ENCODE measurements at regions not wholly inside any gene's neighbourhood (a gene's known extent, or its start where the extent isn't known, plus 50 kb on each side); places are given as distances from the start of the nearest gene placed in this dataset.
"Not testable (repeated sequence)": the region's sequence is repeated elsewhere in the genome, so short reads cannot be mapped to it uniquely, and the experiment has no call there.

DNA sequence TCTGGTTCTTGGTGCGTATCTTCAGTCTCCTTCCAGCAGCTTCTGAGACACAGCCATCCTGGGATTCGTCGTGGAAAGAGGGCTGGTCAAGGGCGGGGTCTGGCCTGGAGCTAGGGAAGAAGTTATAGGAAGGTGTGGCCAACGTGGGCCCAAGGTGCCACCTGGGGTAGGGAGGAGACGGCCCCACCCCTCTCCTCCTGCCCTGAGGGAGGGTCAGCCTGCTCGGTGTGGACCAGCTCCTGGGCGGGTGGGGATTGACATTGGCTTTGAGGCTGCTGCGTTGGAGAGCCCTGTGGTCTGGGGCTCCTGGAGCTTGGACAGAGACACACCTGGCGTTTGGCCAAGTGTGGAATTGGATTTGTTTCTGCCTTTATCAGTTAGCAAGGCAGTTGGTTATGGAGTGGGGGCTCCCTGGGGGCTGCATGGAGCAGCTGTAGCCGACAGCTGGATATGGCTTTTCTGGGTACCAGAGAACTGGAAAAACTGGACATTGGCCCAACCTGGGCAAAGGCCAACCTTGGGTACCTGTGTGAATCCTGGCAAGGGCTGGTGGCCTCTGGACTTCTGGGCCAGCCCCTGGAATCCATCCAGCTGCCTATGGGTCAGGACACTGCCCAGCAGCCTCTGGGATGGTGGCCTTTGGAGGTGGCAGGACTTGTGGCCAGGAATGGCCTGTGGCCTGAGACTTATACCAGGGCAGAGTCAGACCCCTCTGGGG is 75.7 kb upstream of the PPP1R26 start:
- H3K9me1 ChIP-seq (ENCODE audit: control insufficient read depth, extremely low read depth, insufficient read depth, low read length) = no peaks in the 10 kb centered on the region
- DNase-seq (ENCODE audit: low read depth, low spot score) = no peak
- H3K79me2 ChIP-seq (ENCODE audit: control insufficient read depth, insufficient read depth, low read length) = no peaks in the 10 kb centered on the region
- H3K27me3 ChIP-seq (ENCODE audit: control insufficient read depth, extremely low read depth, insufficient read depth, low read length) = peaks cover 3% of the 10 kb centered on the region
- no peaks in the 10 kb centered on the region for H4K20me1 ChIP-seq (ENCODE audit: control insufficient read depth, extremely low read depth, insufficient read depth, low read length)
- TF ChIP-seq, protein P1, sequence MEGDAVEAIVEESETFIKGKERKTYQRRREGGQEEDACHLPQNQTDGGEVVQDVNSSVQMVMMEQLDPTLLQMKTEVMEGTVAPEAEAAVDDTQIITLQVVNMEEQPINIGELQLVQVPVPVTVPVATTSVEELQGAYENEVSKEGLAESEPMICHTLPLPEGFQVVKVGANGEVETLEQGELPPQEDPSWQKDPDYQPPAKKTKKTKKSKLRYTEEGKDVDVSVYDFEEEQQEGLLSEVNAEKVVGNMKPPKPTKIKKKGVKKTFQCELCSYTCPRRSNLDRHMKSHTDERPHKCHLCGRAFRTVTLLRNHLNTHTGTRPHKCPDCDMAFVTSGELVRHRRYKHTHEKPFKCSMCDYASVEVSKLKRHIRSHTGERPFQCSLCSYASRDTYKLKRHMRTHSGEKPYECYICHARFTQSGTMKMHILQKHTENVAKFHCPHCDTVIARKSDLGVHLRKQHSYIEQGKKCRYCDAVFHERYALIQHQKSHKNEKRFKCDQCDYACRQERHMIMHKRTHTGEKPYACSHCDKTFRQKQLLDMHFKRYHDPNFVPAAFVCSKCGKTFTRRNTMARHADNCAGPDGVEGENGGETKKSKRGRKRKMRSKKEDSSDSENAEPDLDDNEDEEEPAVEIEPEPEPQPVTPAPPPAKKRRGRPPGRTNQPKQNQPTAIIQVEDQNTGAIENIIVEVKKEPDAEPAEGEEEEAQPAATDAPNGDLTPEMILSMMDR (optimal IDR thresholded peaks at IDR 0.05 in 1 of 3, IDR thresholded peaks at IDR 0.05 in 1 of 3, conservative IDR thresholded peaks at IDR 0.05 in 1 of 3; ENCODE audit: extremely low read depth in 1 of 3, insufficient read depth in 2 of 3, low read length in 3 of 3) = no peak
- TF ChIP-seq EZH2 (IDR thresholded peaks at IDR 0.05; ENCODE audit: low read length) = no peak
- H3K9ac ChIP-seq (ENCODE audit: control insufficient read depth, extremely low read depth, insufficient read depth, low read length) = no peak overlapping the region
- dilution Hi-C loops (cut with MboI; ENCODE audit: extremely low pct_ligation_motif_present, low sequenced_read_pairs) = no loop called here
- H3K4me1 ChIP-seq (ENCODE audit: control insufficient read depth, extremely low read depth, insufficient read depth, low read length) = no peaks in the 10 kb centered on the region
- H3K4me3 ChIP-seq (ENCODE audit: control insufficient read depth in 2 of 3, extremely low read depth in 1 of 3, insufficient read depth in 2 of 3, low read depth in 1 of 3, low read length in 3 of 3) = no peak overlapping the region
- no peak overlapping the region for H3K27ac ChIP-seq (ENCODE audit: control insufficient read depth, insufficient read depth, low read length)
- no peak overlapping the region for H3K4me2 ChIP-seq (ENCODE audit: control insufficient read depth, extremely low read depth, insufficient read depth, low read depth, low read length)
- no peak for FAIRE-seq
- no peaks in the 10 kb centered on the region for H3K36me3 ChIP-seq (ENCODE audit: control insufficient read depth in 2 of 2, extremely low read depth in 1 of 2, insufficient read depth in 2 of 2, low read length in 2 of 2)
- no peaks in the 10 kb centered on the region for H3K9me3 ChIP-seq (ENCODE audit: control insufficient read depth, low read depth, low read length)
- no peak overlapping the region for H2AFZ ChIP-seq (ENCODE audit: control insufficient read depth, low read length)

DNA sequence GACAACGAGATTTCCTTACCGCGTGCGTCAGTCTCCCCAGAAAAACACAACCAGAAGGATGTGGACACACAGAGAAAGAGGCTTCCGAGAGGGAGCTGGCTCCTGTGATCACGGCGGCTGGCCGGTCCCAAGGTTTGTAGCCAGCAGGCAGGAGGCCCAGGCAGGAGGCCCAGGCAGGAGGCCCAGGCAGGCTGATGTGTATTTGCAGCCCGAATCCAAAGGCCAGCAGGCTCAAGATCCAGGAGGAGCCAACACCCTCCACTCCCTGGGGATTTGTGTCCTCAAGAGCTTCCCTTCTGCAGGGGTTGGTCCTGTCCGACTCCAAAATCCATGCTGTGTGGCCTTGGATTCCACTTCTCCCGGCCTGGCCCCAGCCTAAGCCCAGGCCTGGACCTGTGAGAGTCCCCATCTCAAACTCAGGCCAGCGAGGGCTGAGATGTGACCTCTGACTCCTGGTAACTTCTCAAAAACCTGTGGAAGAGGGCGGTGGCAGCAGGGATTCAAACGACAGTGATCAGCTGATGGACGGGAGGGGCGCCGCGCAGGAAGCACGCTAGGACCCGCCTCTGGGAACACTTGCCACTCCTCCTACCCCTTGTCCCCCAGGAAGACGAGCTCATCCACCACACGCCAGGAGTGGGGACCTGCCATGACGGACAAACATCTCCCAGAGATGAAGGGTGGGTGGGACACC is 75.0 kb upstream of the PPP1R26 start:
- Histone ChIP-seq H3K4me3 (ENCODE audit: control insufficient read depth in 2 of 3, extremely low read depth in 1 of 3, insufficient read depth in 2 of 3, low read depth in 1 of 3, low read length in 3 of 3) (no peak overlapping the region), H3K36me3 (ENCODE audit: control insufficient read depth in 2 of 2, extremely low read depth in 1 of 2, insufficient read depth in 2 of 2, low read length in 2 of 2) (no peaks in the 10 kb centered on the region), H3K4me2 (ENCODE audit: control insufficient read depth, extremely low read depth, insufficient read depth, low read depth, low read length) (no peak overlapping the region), H3K9ac (ENCODE audit: control insufficient read depth, extremely low read depth, insufficient read depth, low read length) (no peak overlapping the region), H3K27ac (ENCODE audit: control insufficient read depth, insufficient read depth, low read length) (no peak overlapping the region), H3K9me3 (ENCODE audit: control insufficient read depth, low read depth, low read length) (no peaks in the 10 kb centered on the region), H3K79me2 (ENCODE audit: control insufficient read depth, insufficient read depth, low read length) (no peaks in the 10 kb centered on the region), H3K9me1 (ENCODE audit: control insufficient read depth, extremely low read depth, insufficient read depth, low read length) (no peaks in the 10 kb centered on the region), H2AFZ (ENCODE audit: control insufficient read depth, low read length) (no peak overlapping the region), H3K27me3 (ENCODE audit: control insufficient read depth, extremely low read depth, insufficient read depth, low read length) (peaks cover 3% of the 10 kb centered on the region), H4K20me1 (ENCODE audit: control insufficient read depth, extremely low read depth, insufficient read depth, low read length) (no peaks in the 10 kb centered on the region), H3K4me1 (ENCODE audit: control insufficient read depth, extremely low read depth, insufficient read depth, low read length) (no peaks in the 10 kb centered on the region)
- DNase-seq (ENCODE audit: low read depth, low spot score) = no peak
- TF ChIP-seq EZH2 (IDR thresholded peaks at IDR 0.05; ENCODE audit: low read length) = no peak
- TF ChIP-seq, protein P1 (optimal IDR thresholded peaks at IDR 0.05 in 1 of 3, IDR thresholded peaks at IDR 0.05 in 1 of 3, conservative IDR thresholded peaks at IDR 0.05 in 1 of 3; ENCODE audit: extremely low read depth in 1 of 3, insufficient read depth in 2 of 3, low read length in 3 of 3) = no peak
- dilution Hi-C loops (cut with MboI; ENCODE audit: extremely low pct_ligation_motif_present, low sequenced_read_pairs) = no loop called here
- FAIRE-seq = no peak

- H3K27ac ChIP-seq (ENCODE audit: control insufficient read depth, insufficient read depth, low read length); H3K4me1 ChIP-seq (ENCODE audit: control insufficient read depth, extremely low read depth, insufficient read depth, low read length); FAIRE-seq; H3K36me3 ChIP-seq (ENCODE audit: control insufficient read depth in 2 of 2, extremely low read depth in 1 of 2, insufficient read depth in 2 of 2, low read length in 2 of 2); H2AFZ ChIP-seq (ENCODE audit: control insufficient read depth, low read length); H3K27me3 ChIP-seq (ENCODE audit: control insufficient read depth, extremely low read depth, insufficient read depth, low read length); H3K9me3 ChIP-seq (ENCODE audit: control insufficient read depth, low read depth, low read length); H3K4me2 ChIP-seq (ENCODE audit: control insufficient read depth, extremely low read depth, insufficient read depth, low read depth, low read length); H3K79me2 ChIP-seq (ENCODE audit: control insufficient read depth, insufficient read depth, low read length); DNase-seq (ENCODE audit: low read depth, low spot score); H3K9me1 ChIP-seq (ENCODE audit: control insufficient read depth, extremely low read depth, insufficient read depth, low read length); dilution Hi-C loops (cut with MboI; ENCODE audit: extremely low pct_ligation_motif_present, low sequenced_read_pairs); H3K4me3 ChIP-seq (ENCODE audit: control insufficient read depth in 2 of 3, extremely low read depth in 1 of 3, insufficient read depth in 2 of 3, low read depth in 1 of 3, low read length in 3 of 3); H4K20me1 ChIP-seq (ENCODE audit: control insufficient read depth, extremely low read depth, insufficient read depth, low read length); H3K9ac ChIP-seq (ENCODE audit: control insufficient read depth, extremely low read depth, insufficient read depth, low read length): not testable (repeated sequence)
These were observed 74.5 kb upstream of the PPP1R26 start for GRCh38 chr9:135405145-135405464.

All from keratinocyte (primary cell).